CD4-positive, alpha-beta T cell (primary cell): ENCODE measurements at regions not wholly inside any gene's neighbourhood (a gene's known extent, or its start where the extent isn't known, plus 50 kb on each side); places are given as distances from the start of the nearest gene placed in this dataset.

ENCODE experiments used
- ATAC-seq: fragments of 200-7000 bp; cut with Tn5 transposase; one replicate; pipeline ENCODE4 v1.10.0; 2022; ENCODE audit warnings: mild to moderate bottlenecking; ENCODE audit not compliant: poor library complexity
- CTCF ChIA-PET: fragments of 350-600 bp; sonication (Branson Sonifier 250); formaldehyde crosslinking; loops from one replicate; lab custom pipeline; 2021; ENCODE audit warnings: antibody characterized with exemption, inconsistent platforms; lab: Charles Lee
- POLR2A ChIA-PET: fragments of 350-600 bp; sonication (Branson Sonifier 250); formaldehyde crosslinking; loops from one replicate; lab custom pipeline; 2021; ENCODE audit warnings: antibody characterized with exemption, inconsistent platforms; lab: Charles Lee
- DNase-seq, 14 experiments: peaks; one replicate each; pipeline ENCODE4 v3.0.0-alpha.2; 2013 to 2020; ENCODE audit warnings: mixed read lengths in 2 of 14
- H3K27ac ChIP-seq, 2 donors: one replicate each; pipeline versions ENCODE4 v1.5.1 to v1.7.0; 2013; ENCODE audit warnings: low read length in 2 of 2, low read depth in 1 of 2, mild to moderate bottlenecking in 1 of 2
- H3K27me3 ChIP-seq, 2 experiments: 1 replicate in 1 of 2; 2 replicates in 1 of 2; pipeline versions ENCODE4 v1.6.1 to v1.7.0; 2013; ENCODE audit warnings: low read length in 2 of 2, control low read depth in 1 of 2, mild to moderate bottlenecking in 1 of 2, moderate library complexity in 1 of 2; ENCODE audit not compliant: insufficient read depth in 2 of 2, control insufficient read depth in 1 of 2
- H3K36me3 ChIP-seq: one replicate; pipeline ENCODE4 v1.6.1; 2013; ENCODE audit warnings: low read length, control low read depth; ENCODE audit not compliant: insufficient read depth
- H3K4me1 ChIP-seq: one replicate; pipeline ENCODE4 v1.6.1; 2013; ENCODE audit warnings: low read length, control low read depth; ENCODE audit not compliant: insufficient read depth
- H3K4me3 ChIP-seq: one replicate; pipeline ENCODE4 v1.5.1; 2013; ENCODE audit warnings: mild to moderate bottlenecking, low read length, moderate library complexity
- H3K9me3 ChIP-seq, 2 experiments: 1 replicate in 1 of 2; 2 replicates in 1 of 2; pipeline versions ENCODE4 v1.6.1 to v1.7.0; 2013; ENCODE audit warnings: low read length in 2 of 2, mild to moderate bottlenecking in 2 of 2, control low read depth in 1 of 2, moderate library complexity in 1 of 2; ENCODE audit not compliant: control insufficient read depth in 1 of 2, insufficient read depth in 1 of 2
- H3K27ac Mint-ChIP-seq: one replicate; pipeline ENCODE4 v1.8.0; 2020; ENCODE audit warnings: mixed read lengths
- H3K27me3 Mint-ChIP-seq: one replicate; pipeline ENCODE4 v1.8.0; 2021; ENCODE audit warnings: mixed read lengths
- H3K36me3 Mint-ChIP-seq: one replicate; pipeline ENCODE4 v1.8.0; 2021; ENCODE audit warnings: low read depth, mixed read lengths
- H3K4me1 Mint-ChIP-seq: one replicate; pipeline ENCODE4 v1.8.0; 2021; ENCODE audit warnings: low read depth, mixed read lengths
- H3K4me3 Mint-ChIP-seq: one replicate; pipeline ENCODE4 v1.8.0; 2020; ENCODE audit warnings: mild to moderate bottlenecking, mixed read lengths
- H3K9me3 Mint-ChIP-seq: one replicate; pipeline ENCODE4 v1.8.0; 2020; ENCODE audit warnings: mixed read lengths
- intact Hi-C, 2 experiments: fragments of 100-400 bp; cut with DNase I in 1 of 2; cut with micrococcal nuclease in 1 of 2; formaldehyde crosslinking; loops; one replicate each; pipeline versions ENCODE4 v1.15.1 to v1.9.0; 2023 to 2025; cut with DNase I, micrococcal nuclease
- TF ChIP-seq, protein P1 (sequence below): fragments of 200-600 bp; IDR thresholded peaks from one replicate; pipeline ENCODE4 v1.8.0; 2022; ENCODE audit warnings: antibody characterized with exemption, mild to moderate bottlenecking

DNA sequence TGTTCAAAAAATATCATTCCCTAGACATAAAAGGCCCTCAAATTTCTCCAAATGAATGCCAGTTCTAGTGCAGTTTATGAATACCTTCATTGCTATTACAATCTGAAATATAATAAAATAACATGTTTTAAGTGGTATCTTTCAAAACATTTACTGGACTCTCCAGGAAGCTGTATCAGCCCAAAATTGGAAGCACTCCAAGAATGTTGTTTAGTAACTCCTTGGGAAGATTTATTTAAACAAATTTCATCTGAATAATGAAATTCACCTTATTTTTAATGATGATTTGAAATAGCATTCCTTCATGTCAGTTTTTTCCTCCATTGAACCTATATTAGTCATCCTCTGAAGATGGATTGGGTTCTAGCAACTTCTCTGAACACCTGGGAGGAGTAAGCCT lies 217.2 kb upstream of the PCDH18 start:
- ChIA-PET POLR2A (no interaction called here), CTCF (no interaction called here)
- no peak for DNase-seq
- no peaks in the 10 kb centered on the region for H3K36me3 Mint-ChIP-seq
- H3K36me3 ChIP-seq: no peaks in the 10 kb centered on the region
- no peak overlapping the region for H3K4me3 ChIP-seq
- no peaks in the 10 kb centered on the region for H3K27me3 Mint-ChIP-seq
- H3K4me1 Mint-ChIP-seq: no peaks in the 10 kb centered on the region
- H3K4me1 ChIP-seq: no peaks in the 10 kb centered on the region
- no peak for ATAC-seq
- H3K27ac ChIP-seq: no peak overlapping the region
- H3K27ac Mint-ChIP-seq: no peak overlapping the region
- H3K9me3 ChIP-seq: no peaks in the 10 kb centered on the region
- TF ChIP-seq, protein P1, sequence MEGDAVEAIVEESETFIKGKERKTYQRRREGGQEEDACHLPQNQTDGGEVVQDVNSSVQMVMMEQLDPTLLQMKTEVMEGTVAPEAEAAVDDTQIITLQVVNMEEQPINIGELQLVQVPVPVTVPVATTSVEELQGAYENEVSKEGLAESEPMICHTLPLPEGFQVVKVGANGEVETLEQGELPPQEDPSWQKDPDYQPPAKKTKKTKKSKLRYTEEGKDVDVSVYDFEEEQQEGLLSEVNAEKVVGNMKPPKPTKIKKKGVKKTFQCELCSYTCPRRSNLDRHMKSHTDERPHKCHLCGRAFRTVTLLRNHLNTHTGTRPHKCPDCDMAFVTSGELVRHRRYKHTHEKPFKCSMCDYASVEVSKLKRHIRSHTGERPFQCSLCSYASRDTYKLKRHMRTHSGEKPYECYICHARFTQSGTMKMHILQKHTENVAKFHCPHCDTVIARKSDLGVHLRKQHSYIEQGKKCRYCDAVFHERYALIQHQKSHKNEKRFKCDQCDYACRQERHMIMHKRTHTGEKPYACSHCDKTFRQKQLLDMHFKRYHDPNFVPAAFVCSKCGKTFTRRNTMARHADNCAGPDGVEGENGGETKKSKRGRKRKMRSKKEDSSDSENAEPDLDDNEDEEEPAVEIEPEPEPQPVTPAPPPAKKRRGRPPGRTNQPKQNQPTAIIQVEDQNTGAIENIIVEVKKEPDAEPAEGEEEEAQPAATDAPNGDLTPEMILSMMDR: no peak
- no peak overlapping the region for H3K4me3 Mint-ChIP-seq
- no peaks in the 10 kb centered on the region for H3K27me3 ChIP-seq
- H3K9me3 Mint-ChIP-seq: peaks cover 6% of the 10 kb centered on the region
- intact Hi-C loops: no loop called here

DNA sequence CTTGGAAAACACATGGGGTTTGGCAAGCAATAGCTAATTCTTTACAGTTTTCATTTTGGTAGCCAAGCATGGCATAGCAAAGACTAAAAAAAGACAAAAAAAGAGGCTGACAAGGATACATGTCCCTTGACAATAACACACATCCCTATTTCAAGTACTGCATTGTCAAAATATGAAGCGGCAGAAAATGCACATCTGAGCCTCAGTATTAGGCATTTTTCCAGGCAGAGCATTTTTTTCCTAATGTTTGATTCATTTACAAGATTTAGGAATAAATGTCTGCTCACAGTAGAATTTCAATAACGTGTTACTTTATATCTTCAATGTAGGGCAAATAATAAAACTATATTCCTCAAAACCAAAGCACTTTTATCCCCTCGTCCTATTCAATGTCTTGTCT lies 216.3 kb upstream of the PCDH18 start:
- H3K36me3 Mint-ChIP-seq: no peaks in the 10 kb centered on the region
- H3K27ac ChIP-seq: no peak overlapping the region
- no peaks in the 10 kb centered on the region for H3K36me3 ChIP-seq
- no peaks in the 10 kb centered on the region for H3K9me3 ChIP-seq
- H3K9me3 Mint-ChIP-seq: peaks cover 6% of the 10 kb centered on the region
- H3K4me3 ChIP-seq: no peak overlapping the region
- no peaks in the 10 kb centered on the region for H3K27me3 Mint-ChIP-seq
- DNase-seq: no peak
- ChIA-PET POLR2A (no interaction called here), CTCF (no interaction called here)
- no peaks in the 10 kb centered on the region for H3K4me1 ChIP-seq
- H3K4me3 Mint-ChIP-seq: no peak overlapping the region
- TF ChIP-seq, protein P1: no peak
- no peaks in the 10 kb centered on the region for H3K27me3 ChIP-seq
- no peak overlapping the region for H3K27ac Mint-ChIP-seq
- intact Hi-C loops: no loop called here
- ATAC-seq: no peak
- H3K4me1 Mint-ChIP-seq: no peaks in the 10 kb centered on the region

DNA sequence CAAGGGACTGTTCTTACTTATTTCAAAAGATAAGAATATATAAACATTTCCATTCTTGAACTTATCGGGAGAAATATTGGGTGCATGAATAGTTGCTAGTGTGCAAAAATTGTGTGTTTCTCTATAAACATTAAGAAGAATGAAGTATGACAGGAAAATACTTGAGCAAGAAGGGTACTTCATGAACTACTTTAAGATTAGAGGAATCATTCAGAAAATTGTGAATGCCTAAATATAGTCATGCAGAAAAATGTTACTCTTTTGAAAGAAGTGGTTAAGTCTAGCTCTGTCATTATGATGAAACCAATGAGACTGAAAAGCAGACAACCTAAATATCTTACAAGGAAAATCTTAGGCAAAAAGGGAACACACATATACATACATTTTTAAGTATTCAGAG lies 207.8 kb upstream of the PCDH18 start:
- no peak overlapping the region for H3K27ac Mint-ChIP-seq
- intact Hi-C loops: no loop called here
- CTCF ChIA-PET: no interaction called here

More for the DNA sequence above, 207.8 kb upstream of the PCDH18 start:
- no peaks in the 10 kb centered on the region for H3K4me1 ChIP-seq
- TF ChIP-seq, protein P1: no peak
- H3K4me3 ChIP-seq: no peak overlapping the region
- H3K9me3 Mint-ChIP-seq: no peaks in the 10 kb centered on the region
- H3K9me3 ChIP-seq: no peaks in the 10 kb centered on the region
- H3K36me3 Mint-ChIP-seq: no peaks in the 10 kb centered on the region
- no peak overlapping the region for H3K27ac ChIP-seq
- H3K4me3 Mint-ChIP-seq: no peak overlapping the region
- H3K27me3 Mint-ChIP-seq: no peaks in the 10 kb centered on the region
- ATAC-seq (no peak), DNase-seq (no peak)
- H3K27me3 ChIP-seq: no peaks in the 10 kb centered on the region
- H3K36me3 ChIP-seq: no peaks in the 10 kb centered on the region
- H3K4me1 Mint-ChIP-seq: no peaks in the 10 kb centered on the region
- POLR2A ChIA-PET: no interaction called here
